Liver (tissue), 3 donors: ENCODE measurements at regions not wholly inside any gene's neighbourhood (a gene's known extent, or its start where the extent isn't known, plus 50 kb on each side); places are given as distances from the start of the nearest gene placed in this dataset.
A peak's percentile ranks its signal among the peaks of the same experiment; 100 is the strongest.

Experiments used
- RAD21 ChIP-seq, 2 donors: IDR thresholded peaks; 2 replicates each; pipeline ENCODE4 v1.6.1; 2016; ENCODE audit warnings: antibody characterized with exemption in 2 of 2, mild to moderate bottlenecking in 2 of 2
- YY1 ChIP-seq: IDR thresholded peaks from 2 replicates; pipeline ENCODE4 v1.6.1; 2016; ENCODE audit warnings: antibody characterized with exemption, mild to moderate bottlenecking
- TF ChIP-seq, protein P1 (sequence below): fragments of 150-350 bp; IDR thresholded peaks from 2 replicates; pipeline ENCODE4 v1.5.1; 2017; ENCODE audit warnings: improper control_type of control experiment, low read depth, low read length; ENCODE audit not compliant: missing input control
- TF ChIP-seq, protein P2 (sequence below): IDR thresholded peaks from 2 replicates; pipeline ENCODE4 v1.6.1; 2016; ENCODE audit warnings: antibody characterized with exemption
- donor health status: healthy.
- donor health status: healthy.

DNA sequence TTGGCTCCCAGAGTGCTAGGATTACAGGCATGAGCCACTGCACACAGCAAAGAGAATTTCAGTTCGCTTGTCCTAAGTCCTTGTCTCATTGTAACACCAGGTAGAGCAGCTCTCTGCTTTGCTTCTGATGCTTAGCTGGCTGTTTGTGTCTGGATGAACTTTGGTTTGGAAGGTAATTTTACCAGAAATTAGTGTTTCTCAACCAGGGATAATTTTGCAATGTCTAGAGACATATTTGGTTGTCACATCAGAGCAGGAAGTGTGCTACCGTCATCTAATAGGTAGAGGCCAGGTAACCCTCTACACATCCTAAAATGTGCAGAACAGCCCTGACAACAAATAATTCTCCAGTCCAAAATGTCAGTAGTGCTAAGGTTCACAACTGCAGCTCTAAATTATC lies 108.8 kb downstream of the SNX18 start:
- TF ChIP-seq, protein P1, sequence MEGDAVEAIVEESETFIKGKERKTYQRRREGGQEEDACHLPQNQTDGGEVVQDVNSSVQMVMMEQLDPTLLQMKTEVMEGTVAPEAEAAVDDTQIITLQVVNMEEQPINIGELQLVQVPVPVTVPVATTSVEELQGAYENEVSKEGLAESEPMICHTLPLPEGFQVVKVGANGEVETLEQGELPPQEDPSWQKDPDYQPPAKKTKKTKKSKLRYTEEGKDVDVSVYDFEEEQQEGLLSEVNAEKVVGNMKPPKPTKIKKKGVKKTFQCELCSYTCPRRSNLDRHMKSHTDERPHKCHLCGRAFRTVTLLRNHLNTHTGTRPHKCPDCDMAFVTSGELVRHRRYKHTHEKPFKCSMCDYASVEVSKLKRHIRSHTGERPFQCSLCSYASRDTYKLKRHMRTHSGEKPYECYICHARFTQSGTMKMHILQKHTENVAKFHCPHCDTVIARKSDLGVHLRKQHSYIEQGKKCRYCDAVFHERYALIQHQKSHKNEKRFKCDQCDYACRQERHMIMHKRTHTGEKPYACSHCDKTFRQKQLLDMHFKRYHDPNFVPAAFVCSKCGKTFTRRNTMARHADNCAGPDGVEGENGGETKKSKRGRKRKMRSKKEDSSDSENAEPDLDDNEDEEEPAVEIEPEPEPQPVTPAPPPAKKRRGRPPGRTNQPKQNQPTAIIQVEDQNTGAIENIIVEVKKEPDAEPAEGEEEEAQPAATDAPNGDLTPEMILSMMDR: no peak
- TF ChIP-seq RAD21 (IDR thresholded peaks at IDR 0.05) (peak; percentile 63 to 71), YY1 (peak; percentile 65)
- TF ChIP-seq, protein P2, sequence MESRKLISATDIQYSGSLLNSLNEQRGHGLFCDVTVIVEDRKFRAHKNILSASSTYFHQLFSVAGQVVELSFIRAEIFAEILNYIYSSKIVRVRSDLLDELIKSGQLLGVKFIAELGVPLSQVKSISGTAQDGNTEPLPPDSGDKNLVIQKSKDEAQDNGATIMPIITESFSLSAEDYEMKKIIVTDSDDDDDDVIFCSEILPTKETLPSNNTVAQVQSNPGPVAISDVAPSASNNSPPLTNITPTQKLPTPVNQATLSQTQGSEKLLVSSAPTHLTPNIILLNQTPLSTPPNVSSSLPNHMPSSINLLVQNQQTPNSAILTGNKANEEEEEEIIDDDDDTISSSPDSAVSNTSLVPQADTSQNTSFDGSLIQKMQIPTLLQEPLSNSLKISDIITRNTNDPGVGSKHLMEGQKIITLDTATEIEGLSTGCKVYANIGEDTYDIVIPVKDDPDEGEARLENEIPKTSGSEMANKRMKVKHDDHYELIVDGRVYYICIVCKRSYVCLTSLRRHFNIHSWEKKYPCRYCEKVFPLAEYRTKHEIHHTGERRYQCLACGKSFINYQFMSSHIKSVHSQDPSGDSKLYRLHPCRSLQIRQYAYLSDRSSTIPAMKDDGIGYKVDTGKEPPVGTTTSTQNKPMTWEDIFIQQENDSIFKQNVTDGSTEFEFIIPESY: no peak
